Urothelium cell line (cell line): ENCODE measurements at regions not wholly inside any gene's neighbourhood (a gene's known extent, or its start where the extent isn't known, plus 50 kb on each side); places are given as distances from the start of the nearest gene placed in this dataset.

ENCODE experiments used
- DNase-seq: peaks from one replicate; pipeline ENCODE4 v3.0.0; 2011; ENCODE audit warnings: low spot score, mixed read lengths
- FAIRE-seq: peaks from 2 replicates; lab custom pipeline; 2011; peaks lifted over from hg19 to GRCh38; lab: Jason Lieb, UNC

GRCh38 chr4:62302710-62303109, 1102.6 kb downstream of the ADGRL3 start:
- FAIRE-seq (no peak), DNase-seq (no peak)

- FAIRE-seq (no peak), DNase-seq (no peak)
Observed at GRCh38 chr4:62301500-62301899, 1101.4 kb downstream of the ADGRL3 start.

GRCh38 chr4:62293551-62293950, 1093.4 kb downstream of the ADGRL3 start:
- FAIRE-seq = no peak

GRCh38 chr4:62292911-62293310, 1092.8 kb downstream of the ADGRL3 start:
- no peak for FAIRE-seq
- DNase-seq = no peak

More at GRCh38 chr4:62293551-62293950, 1093.4 kb downstream of the ADGRL3 start:
- DNase-seq = no peak

- FAIRE-seq (no peak), DNase-seq (no peak)
Observed at GRCh38 chr4:62288808-62289541, 1088.8 kb downstream of the ADGRL3 start.

GRCh38 chr4:62285026-62285425, 1084.9 kb downstream of the ADGRL3 start:
- DNase-seq (no peak), FAIRE-seq (no peak)

- DNase-seq (no peak), FAIRE-seq (no peak)
Observed at GRCh38 chr4:62279689-62280088, 1079.6 kb downstream of the ADGRL3 start.

- no peak for FAIRE-seq
- DNase-seq = no peak
Observed at GRCh38 chr4:62275470-62275869, 1075.3 kb downstream of the ADGRL3 start.

GRCh38 chr4:62274782-62275181, 1074.7 kb downstream of the ADGRL3 start:
- DNase-seq = no peak
- no peak for FAIRE-seq

- DNase-seq (no peak), FAIRE-seq (no peak)
Observed at GRCh38 chr4:62271107-62271506, 1071.0 kb downstream of the ADGRL3 start.

- DNase-seq (no peak), FAIRE-seq (no peak)
Observed at GRCh38 chr4:62269918-62270317, 1069.8 kb downstream of the ADGRL3 start.

GRCh38 chr4:62263454-62263853, 1063.3 kb downstream of the ADGRL3 start:
- FAIRE-seq (no peak), DNase-seq (no peak)

GRCh38 chr4:62262676-62263075, 1062.5 kb downstream of the ADGRL3 start:
- FAIRE-seq (no peak), DNase-seq (no peak)

- DNase-seq = peak; percentile 30
- FAIRE-seq = peak; percentile 52
Observed at GRCh38 chr4:62260254-62260653, 1060.1 kb downstream of the ADGRL3 start.

GRCh38 chr4:62256479-62256878, 1056.4 kb downstream of the ADGRL3 start:
- DNase-seq = no peak
- no peak for FAIRE-seq

GRCh38 chr4:62252728-62253127, 1052.6 kb downstream of the ADGRL3 start:
- FAIRE-seq (no peak), DNase-seq (no peak)

GRCh38 chr4:62250100-62250499, 1050.0 kb downstream of the ADGRL3 start:
- FAIRE-seq (no peak), DNase-seq (peak; percentile 6)

- FAIRE-seq (no peak), DNase-seq (no peak)
Observed at GRCh38 chr4:62243895-62244294, 1043.8 kb downstream of the ADGRL3 start.

GRCh38 chr4:62235911-62236310, 1035.8 kb downstream of the ADGRL3 start:
- no peak for DNase-seq
- no peak for FAIRE-seq

- DNase-seq = no peak
- FAIRE-seq = no peak
Observed at GRCh38 chr4:62232814-62233213, 1032.7 kb downstream of the ADGRL3 start.

- DNase-seq (no peak), FAIRE-seq (no peak)
Observed at GRCh38 chr4:62231994-62232393, 1031.9 kb downstream of the ADGRL3 start.

- DNase-seq = no peak
- no peak for FAIRE-seq
Observed at GRCh38 chr4:62226082-62226481, 1026.0 kb downstream of the ADGRL3 start.

- DNase-seq = no peak
- FAIRE-seq = no peak
Observed at GRCh38 chr4:62222121-62222520, 1022.0 kb downstream of the ADGRL3 start.
